ENCODE measurements at regions not wholly inside any gene's neighbourhood (a gene's known extent, or its start where the extent isn't known, plus 50 kb on each side); places are given as distances from the start of the nearest gene placed in this dataset.
"Not testable (repeated sequence)": the region's sequence is repeated elsewhere in the genome, so short reads cannot be mapped to it uniquely, and the experiment has no call there.

DNA sequence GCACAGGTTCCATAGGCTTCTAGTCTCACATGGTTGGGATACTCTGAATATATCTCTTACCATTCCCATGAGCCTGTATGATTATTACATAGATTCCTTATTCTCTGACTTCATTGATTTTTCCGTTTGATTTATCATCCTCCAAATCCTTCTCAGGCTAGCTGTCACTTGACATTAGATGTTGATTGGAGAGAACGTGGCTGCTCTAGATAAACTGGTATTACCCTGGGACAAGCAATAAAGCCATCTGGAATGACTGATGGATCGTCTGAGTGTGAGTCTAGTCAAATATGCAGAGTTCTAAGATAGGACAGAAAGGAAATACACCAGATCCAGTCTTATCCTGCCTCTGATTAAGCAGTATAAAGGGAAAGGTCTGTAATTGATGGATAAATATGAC is 325.6 kb upstream of the EPHA4 start:
- Mint-ChIP-seq H3K9me3 (peaks cover 70% of the 10 kb centered on the region), H3K36me3 (ENCODE audit: low read depth) (no peaks in the 10 kb centered on the region), H3K27ac (no peak overlapping the region), H3K4me3 (no peak overlapping the region), H3K27me3 (no peaks in the 10 kb centered on the region), H3K4me1 (ENCODE audit: low read depth) (no peaks in the 10 kb centered on the region)
- intact Hi-C loops (cut with micrococcal nuclease) = no loop called here

DNA sequence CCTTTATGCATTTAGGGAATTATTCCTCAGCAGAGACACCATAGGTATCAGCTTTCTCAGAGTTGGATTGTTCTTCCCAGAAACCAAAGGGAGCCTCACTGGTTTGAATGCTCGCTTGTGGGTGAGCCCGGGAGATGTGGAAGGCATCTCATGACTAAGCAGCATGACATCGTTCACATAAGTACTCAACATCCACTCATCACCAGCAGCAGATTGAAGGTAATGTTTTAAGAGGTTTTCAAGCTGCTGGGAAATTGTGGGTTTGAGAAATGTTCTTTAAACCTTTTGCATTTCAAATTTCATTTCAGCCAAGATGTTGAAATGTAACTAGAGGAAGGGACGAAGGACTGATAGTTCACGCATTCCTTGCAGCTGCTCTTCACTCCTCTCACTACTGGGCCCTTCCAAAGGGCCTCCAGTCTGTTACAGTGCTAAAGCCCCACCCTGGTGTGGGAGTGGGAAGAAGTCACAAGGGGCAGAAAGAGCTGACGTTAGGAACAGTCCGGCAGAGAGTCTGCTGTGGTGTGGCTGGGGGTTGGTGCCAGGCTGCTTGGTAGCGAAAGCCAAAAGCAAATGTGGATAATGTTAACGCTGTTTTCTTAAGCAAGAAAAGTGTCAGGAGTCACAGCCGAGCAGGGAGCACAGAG is 324.5 kb upstream of the EPHA4 start:
- H3K27me3 Mint-ChIP-seq = no peaks in the 10 kb centered on the region
- H3K36me3 Mint-ChIP-seq (ENCODE audit: low read depth) = no peaks in the 10 kb centered on the region
- no peak overlapping the region for H3K27ac Mint-ChIP-seq
- intact Hi-C loops (cut with micrococcal nuclease) = no loop called here
- no peaks in the 10 kb centered on the region for H3K4me1 Mint-ChIP-seq (ENCODE audit: low read depth)
- peaks cover 69% of the 10 kb centered on the region for H3K9me3 Mint-ChIP-seq
- no peak overlapping the region for H3K4me3 Mint-ChIP-seq

DNA sequence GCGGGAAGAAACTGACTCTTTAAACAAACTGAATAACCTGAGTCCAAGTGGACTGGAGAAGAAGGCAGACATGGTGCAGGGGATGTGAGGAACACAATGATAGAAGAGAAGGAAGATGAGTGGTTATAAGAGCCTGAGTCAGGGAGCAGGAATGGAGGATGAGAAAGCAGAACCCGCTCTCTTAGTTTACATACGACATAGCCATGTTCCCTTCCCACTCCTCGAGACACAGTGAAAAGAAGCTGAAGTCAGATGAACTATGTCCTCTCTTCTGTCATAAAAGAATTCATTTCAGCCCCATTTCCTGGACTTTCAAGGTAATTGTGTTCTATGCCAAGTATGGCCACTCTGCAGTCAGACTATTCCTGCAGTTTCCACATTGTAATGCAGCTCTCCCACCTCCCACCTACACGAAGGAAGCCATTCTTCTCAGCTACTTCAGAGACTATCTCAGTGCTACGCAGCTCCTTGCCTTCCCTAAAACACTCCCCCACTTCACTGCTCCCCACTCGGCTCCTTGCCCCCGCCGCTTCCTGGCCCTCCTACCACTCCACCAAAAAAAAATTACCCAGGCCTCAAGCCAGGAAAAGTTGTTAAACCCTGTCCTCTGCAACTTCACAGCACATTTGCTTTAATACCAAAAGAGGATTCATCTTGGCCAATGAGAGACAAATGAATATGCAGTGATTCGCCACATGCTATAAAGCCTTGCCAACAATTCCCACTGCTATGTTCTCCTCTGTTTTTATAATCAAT is 323.4 kb upstream of the EPHA4 start:
- Mint-ChIP-seq H3K27ac (no peak overlapping the region), H3K9me3 (peaks cover 62% of the 10 kb centered on the region), H3K27me3 (no peaks in the 10 kb centered on the region), H3K4me3 (no peak overlapping the region), H3K4me1 (ENCODE audit: low read depth) (no peaks in the 10 kb centered on the region), H3K36me3 (ENCODE audit: low read depth) (no peaks in the 10 kb centered on the region)
- intact Hi-C loops (cut with micrococcal nuclease) = no loop called here

DNA sequence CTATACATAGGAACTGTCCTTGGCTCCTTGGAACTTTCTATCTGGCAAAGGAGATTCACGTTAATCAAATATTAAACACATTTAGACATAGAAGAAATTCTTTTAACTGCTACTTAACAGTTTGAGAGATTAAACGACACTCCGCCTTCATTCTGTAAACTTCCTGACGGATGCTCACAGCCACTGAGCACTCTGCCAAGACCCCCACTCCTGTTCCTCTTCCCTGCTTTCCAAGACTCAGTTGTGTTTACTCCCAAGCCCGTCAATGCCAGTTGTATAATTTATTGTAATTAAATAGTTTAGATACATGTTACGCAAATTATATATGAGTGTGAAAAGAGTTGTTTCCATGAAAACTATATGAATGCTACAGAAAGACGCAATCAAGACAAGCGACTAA is 321.4 kb upstream of the EPHA4 start:
- intact Hi-C loops (cut with micrococcal nuclease) = no loop called here
- H3K9me3 Mint-ChIP-seq = peaks cover 46% of the 10 kb centered on the region
- H3K4me3 Mint-ChIP-seq = no peak overlapping the region
- H3K4me1 Mint-ChIP-seq (ENCODE audit: low read depth) = no peaks in the 10 kb centered on the region
- no peaks in the 10 kb centered on the region for H3K27me3 Mint-ChIP-seq
- H3K36me3 Mint-ChIP-seq (ENCODE audit: low read depth) = no peaks in the 10 kb centered on the region
- H3K27ac Mint-ChIP-seq = no peak overlapping the region

DNA sequence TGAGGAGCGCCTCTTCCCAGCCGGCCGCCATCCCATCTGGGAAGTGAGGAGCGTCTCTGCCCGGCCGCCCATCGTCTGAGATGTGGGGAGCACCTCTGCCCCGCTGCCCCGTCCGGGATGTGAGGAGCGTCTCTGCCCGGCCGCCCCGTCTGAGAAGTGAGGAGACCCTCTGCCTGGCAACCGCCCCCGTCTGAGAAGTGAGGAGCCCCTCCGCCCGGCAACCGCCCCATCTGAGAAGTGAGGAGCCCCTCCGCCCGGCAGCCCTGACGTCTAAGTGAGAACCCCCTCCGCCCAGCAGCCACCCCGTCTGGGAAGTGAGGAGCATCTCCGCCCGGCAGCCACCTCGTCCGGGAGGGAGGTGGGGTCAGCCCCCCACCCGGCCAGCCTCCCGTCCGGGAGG is 319.9 kb upstream of the EPHA4 start:
- H3K27me3 Mint-ChIP-seq; intact Hi-C loops (cut with micrococcal nuclease); H3K36me3 Mint-ChIP-seq (ENCODE audit: low read depth); H3K27ac Mint-ChIP-seq; H3K4me1 Mint-ChIP-seq (ENCODE audit: low read depth); H3K4me3 Mint-ChIP-seq: not testable (repeated sequence)
- peaks cover 42% of the 10 kb centered on the region for H3K9me3 Mint-ChIP-seq

DNA sequence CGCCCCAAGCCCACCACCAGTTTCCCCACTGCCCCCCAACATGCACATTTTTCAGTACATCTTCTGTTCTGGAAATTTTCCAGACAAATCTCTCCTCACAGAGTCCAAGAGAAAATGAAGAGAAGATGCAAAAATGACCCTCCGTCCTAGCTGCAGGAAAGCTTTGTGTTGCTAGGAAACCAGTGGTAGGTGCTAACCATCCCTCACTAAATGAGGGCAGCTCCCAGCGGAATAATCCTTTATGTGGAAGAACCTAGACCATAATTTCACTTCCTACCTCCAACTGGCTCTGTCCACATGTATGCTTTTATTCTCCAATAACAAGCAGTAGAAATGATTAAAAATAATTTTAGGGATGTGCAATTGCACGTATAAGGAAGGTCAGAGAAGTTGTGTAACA is 311.9 kb upstream of the EPHA4 start:
- Mint-ChIP-seq H3K4me1 (ENCODE audit: low read depth) (no peaks in the 10 kb centered on the region), H3K27me3 (no peaks in the 10 kb centered on the region), H3K4me3 (no peak overlapping the region), H3K27ac (no peak overlapping the region), H3K9me3 (peaks cover 9% of the 10 kb centered on the region), H3K36me3 (ENCODE audit: low read depth) (no peaks in the 10 kb centered on the region)
- intact Hi-C loops (cut with micrococcal nuclease) = no loop called here

DNA sequence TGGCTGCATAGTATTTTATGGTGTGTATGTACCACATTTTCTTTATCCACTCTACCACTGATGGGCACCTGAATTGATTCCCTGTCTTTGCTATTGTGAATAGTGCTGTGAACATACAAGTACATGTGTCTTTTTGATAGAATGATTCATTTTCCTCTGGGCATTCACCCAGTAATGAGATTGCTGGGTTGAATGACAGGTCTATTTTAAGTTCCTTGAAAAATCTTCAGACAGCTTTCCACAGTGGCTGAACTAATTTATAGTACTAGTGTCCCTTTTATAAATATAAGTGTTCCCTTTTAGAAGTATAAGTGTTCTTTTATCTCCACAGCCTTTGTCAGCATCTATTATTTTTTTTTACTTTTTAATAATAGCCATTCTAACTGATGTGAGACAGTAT is 303.9 kb upstream of the EPHA4 start:
- Mint-ChIP-seq H3K27ac (no peak overlapping the region), H3K4me1 (ENCODE audit: low read depth) (no peaks in the 10 kb centered on the region), H3K27me3 (no peaks in the 10 kb centered on the region), H3K36me3 (ENCODE audit: low read depth) (no peaks in the 10 kb centered on the region), H3K4me3 (no peak overlapping the region), H3K9me3 (peaks cover 9% of the 10 kb centered on the region)
- intact Hi-C loops (cut with micrococcal nuclease) = no loop called here

DNA sequence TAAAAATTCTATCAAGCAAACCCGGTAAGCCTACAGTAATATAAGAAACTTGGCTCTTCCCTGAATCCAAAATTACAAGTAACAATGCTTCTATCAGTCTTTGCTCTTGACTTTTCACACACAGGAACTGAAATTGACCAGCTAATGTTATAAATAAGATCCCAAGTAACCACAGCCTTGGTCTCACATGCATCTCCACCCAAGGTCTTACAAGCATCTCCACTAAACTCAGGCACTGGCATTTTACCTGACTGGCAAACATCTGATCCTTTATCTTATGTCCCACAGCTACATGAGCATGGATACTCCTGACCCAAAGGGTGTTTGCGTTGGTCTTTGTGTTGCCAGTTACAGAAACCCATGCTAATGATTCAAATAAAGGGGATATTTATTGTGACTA is 302.3 kb upstream of the EPHA4 start:
- Mint-ChIP-seq H3K4me3 (no peak overlapping the region), H3K4me1 (ENCODE audit: low read depth) (no peaks in the 10 kb centered on the region), H3K9me3 (peaks cover 24% of the 10 kb centered on the region), H3K27me3 (no peaks in the 10 kb centered on the region), H3K27ac (no peak overlapping the region), H3K36me3 (ENCODE audit: low read depth) (no peaks in the 10 kb centered on the region)
- intact Hi-C loops (cut with micrococcal nuclease) = no loop called here

DNA sequence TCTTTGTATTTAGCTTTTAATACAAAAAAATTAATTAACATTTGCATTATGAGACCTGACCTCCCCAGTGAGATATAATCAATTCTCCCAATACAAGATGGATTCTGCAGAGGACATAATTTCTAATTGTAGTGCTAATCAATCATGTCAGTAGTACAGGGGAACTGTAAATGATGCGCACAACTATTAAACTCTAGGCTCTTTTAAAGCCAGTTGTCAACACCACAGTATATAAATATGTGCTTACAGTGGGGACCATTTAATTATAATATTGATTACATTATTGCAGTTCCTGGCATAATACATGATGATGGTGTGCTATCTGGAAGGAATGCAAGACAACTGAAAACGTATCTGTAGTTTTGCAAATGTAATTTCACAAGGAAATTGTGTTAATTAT is 285.6 kb upstream of the EPHA4 start:
- no peaks in the 10 kb centered on the region for H3K27me3 Mint-ChIP-seq
- no peaks in the 10 kb centered on the region for H3K36me3 Mint-ChIP-seq (ENCODE audit: low read depth)
- intact Hi-C loops (cut with micrococcal nuclease) = no loop called here
- no peaks in the 10 kb centered on the region for H3K4me1 Mint-ChIP-seq (ENCODE audit: low read depth)
- peaks cover 37% of the 10 kb centered on the region for H3K9me3 Mint-ChIP-seq
- H3K4me3 Mint-ChIP-seq = no peak overlapping the region
- no peak overlapping the region for H3K27ac Mint-ChIP-seq

DNA sequence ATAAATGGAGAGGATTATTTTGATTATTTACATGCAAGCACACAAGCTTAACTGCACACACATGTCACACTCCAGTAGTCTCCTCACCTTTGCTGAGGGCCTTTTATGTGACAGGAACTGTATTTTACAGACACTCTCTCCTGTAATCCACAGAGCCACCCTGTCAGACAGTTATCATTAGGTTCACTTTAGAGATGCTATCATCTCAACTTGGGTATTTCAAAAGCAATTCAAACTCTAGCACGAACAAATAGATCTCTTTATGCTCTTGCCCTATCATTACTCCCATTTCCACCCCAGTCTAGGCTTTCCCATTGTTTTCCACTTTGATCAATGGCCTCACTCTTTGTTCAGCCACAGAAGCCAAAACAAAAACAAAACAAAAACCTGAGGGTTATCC is 281.2 kb upstream of the EPHA4 start:
- no peak overlapping the region for H3K4me3 Mint-ChIP-seq
- no peaks in the 10 kb centered on the region for H3K36me3 Mint-ChIP-seq (ENCODE audit: low read depth)
- H3K9me3 Mint-ChIP-seq = peaks cover 34% of the 10 kb centered on the region
- no peaks in the 10 kb centered on the region for H3K27me3 Mint-ChIP-seq
- no peaks in the 10 kb centered on the region for H3K4me1 Mint-ChIP-seq (ENCODE audit: low read depth)
- H3K27ac Mint-ChIP-seq = no peak overlapping the region
- intact Hi-C loops (cut with micrococcal nuclease) = no loop called here

DNA sequence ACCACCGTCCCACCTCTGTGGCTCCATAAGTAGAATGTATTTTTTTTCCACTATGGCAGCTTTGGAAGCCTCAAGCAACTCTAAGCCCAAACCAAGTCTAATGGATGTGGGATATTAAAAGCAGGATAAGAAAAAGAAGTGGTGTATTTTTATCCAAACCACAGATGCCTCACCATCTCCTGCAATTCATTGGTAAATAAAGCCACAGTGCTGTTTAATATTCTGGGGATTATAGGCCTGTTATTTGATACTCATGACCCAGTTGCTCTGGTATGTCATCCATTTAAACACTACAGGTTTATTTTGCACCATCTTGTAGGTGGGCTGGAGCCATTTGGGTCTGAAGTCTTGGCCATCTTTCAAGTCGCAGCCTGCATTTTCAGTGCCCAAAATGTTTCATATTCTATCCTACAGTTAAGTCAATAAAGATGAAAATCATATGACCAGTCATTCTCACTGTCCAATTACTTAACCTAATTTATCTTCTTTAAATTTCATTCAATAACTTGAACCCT is 279.5 kb upstream of the EPHA4 start:
- no peak overlapping the region for H3K27ac Mint-ChIP-seq
- no peaks in the 10 kb centered on the region for H3K36me3 Mint-ChIP-seq (ENCODE audit: low read depth)
- no peaks in the 10 kb centered on the region for H3K4me1 Mint-ChIP-seq (ENCODE audit: low read depth)
- intact Hi-C loops (cut with micrococcal nuclease) = no loop called here
- H3K4me3 Mint-ChIP-seq = no peak overlapping the region
- H3K27me3 Mint-ChIP-seq = no peaks in the 10 kb centered on the region
- H3K9me3 Mint-ChIP-seq = peaks cover 34% of the 10 kb centered on the region

DNA sequence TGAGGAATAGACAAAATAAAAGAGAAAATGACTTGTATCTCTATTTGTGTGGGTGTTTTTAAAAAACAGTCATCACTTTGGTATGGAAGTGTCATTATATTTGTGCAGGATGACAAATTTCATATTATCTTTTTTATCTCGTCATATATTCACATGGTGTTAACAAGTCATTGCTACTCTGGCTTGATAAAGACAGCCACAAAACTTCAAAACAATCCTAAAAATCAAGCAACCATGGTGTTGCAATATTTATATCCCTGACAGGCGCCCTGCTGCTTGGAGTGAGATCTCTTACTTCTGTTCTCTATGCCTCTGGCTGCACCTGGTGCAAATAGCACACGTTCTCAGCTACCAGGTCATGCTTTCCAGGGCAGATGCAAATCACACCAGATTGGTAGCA is 278.0 kb upstream of the EPHA4 start:
- peaks cover 24% of the 10 kb centered on the region for H3K9me3 Mint-ChIP-seq
- no peak overlapping the region for H3K4me3 Mint-ChIP-seq
- no peaks in the 10 kb centered on the region for H3K36me3 Mint-ChIP-seq (ENCODE audit: low read depth)
- H3K27ac Mint-ChIP-seq = no peak overlapping the region
- intact Hi-C loops (cut with micrococcal nuclease) = no loop called here
- no peaks in the 10 kb centered on the region for H3K27me3 Mint-ChIP-seq
- no peaks in the 10 kb centered on the region for H3K4me1 Mint-ChIP-seq (ENCODE audit: low read depth)

DNA sequence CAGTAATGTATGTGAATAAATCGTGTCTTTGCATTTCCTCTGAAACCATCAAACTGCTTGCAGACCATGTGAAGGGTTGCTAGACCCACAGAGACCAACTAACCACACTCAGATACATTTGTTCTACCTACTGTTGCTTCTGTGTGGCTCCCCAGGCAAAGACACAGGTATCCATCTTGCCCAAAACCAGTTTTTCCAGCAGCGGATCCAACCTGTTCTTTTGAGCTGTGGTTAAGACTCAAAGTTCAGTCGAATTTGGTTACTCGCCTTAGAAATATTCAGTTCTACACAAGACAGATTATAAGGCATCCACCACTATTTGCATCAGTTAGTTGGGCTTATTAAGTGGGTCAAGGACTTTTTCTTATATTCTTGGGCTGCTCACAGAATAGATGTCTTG is 276.2 kb upstream of the EPHA4 start:
- H3K36me3 Mint-ChIP-seq (ENCODE audit: low read depth) = no peaks in the 10 kb centered on the region
- no peak overlapping the region for H3K27ac Mint-ChIP-seq
- no peaks in the 10 kb centered on the region for H3K4me1 Mint-ChIP-seq (ENCODE audit: low read depth)
- peaks cover 10% of the 10 kb centered on the region for H3K9me3 Mint-ChIP-seq
- intact Hi-C loops (cut with micrococcal nuclease) = no loop called here
- H3K27me3 Mint-ChIP-seq = no peaks in the 10 kb centered on the region
- H3K4me3 Mint-ChIP-seq = no peak overlapping the region

DNA sequence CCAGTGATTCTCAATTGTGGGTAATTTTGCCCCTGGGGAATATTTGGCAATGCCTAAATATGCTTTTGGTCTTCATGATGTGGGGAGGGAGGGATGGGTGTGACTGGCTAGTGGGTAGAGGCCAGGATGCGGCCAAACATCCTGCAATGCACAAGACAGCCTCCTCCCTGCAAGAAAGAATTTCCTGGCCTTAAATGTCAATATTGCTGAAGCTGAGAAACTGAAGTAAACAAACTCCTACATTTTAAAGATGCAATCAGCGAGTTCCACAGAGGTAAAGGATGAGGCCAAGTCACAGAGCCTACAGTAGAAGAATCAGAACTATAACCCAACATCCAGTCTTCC is 272.9 kb upstream of the EPHA4 start:
- H3K9me3 Mint-ChIP-seq = peaks cover 9% of the 10 kb centered on the region
- intact Hi-C loops (cut with micrococcal nuclease) = no loop called here
- no peaks in the 10 kb centered on the region for H3K4me1 Mint-ChIP-seq (ENCODE audit: low read depth)
- H3K27me3 Mint-ChIP-seq = no peaks in the 10 kb centered on the region
- no peaks in the 10 kb centered on the region for H3K36me3 Mint-ChIP-seq (ENCODE audit: low read depth)
- no peak overlapping the region for H3K4me3 Mint-ChIP-seq
- H3K27ac Mint-ChIP-seq = no peak overlapping the region

Data from dendritic cell treated with granulocyte-macrophage colony-stimulating factor and Interleukin-4, amounts not matched to agents 40 ng/mL and 50 ng/mL, for 4 days (primary cell).